NB4 (cell line): ENCODE measurements at regions not wholly inside any gene's neighbourhood (a gene's known extent, or its start where the extent isn't known, plus 50 kb on each side); places are given as distances from the start of the nearest gene placed in this dataset.

Source experiments
- DNase-seq: peaks from one replicate; pipeline ENCODE4 v3.0.0; 2010; ENCODE audit warnings: low read depth
- H3K4me3 ChIP-seq: one replicate; pipeline ENCODE4 v1.5.1; 2011; ENCODE audit warnings: mild to moderate bottlenecking, low read depth, low read length, moderate library complexity
- MYC ChIP-seq: IDR thresholded peaks from 2 replicates; pipeline ENCODE4 v1.6.1; 2011; ENCODE audit warnings: low read depth, low read length
- POLR2A ChIP-seq: IDR thresholded peaks from 2 replicates; pipeline ENCODE4 v1.6.1; 2011; ENCODE audit warnings: mild to moderate bottlenecking; ENCODE audit not compliant: insufficient read length; ENCODE audit errors: extremely low read depth
- TF ChIP-seq, protein P1 (sequence below): IDR thresholded peaks from 2 replicates; pipeline ENCODE4 v1.6.1; 2011; ENCODE audit warnings: low read depth, low read length
- TF ChIP-seq, protein P2 (sequence below): IDR thresholded peaks from one replicate; pipeline ENCODE4 v1.5.1; 2012; ENCODE audit warnings: low read depth, low read length

DNA sequence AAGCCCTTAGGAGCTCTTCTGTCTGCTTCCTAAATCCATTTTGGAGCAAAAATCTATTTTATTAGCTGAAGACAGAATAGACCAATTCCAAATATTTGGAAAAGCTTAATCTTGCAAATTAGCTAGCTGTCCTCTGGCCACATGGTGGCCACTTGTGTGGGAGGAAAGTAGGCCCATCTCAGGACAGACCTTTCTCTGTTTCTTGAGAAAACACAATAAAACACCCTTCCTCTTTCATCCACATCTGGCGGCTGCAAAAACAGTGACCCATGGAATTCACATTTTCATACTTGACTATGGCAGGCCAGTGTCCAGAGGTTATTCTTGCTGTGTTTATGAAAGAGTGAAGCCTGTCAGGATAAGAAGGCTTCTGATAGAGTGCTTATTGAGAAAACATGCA is 275.6 kb downstream of the PLPP3 start:
- no peak for DNase-seq
- TF ChIP-seq, protein P1, sequence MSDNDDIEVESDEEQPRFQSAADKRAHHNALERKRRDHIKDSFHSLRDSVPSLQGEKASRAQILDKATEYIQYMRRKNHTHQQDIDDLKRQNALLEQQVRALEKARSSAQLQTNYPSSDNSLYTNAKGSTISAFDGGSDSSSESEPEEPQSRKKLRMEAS, result no peak
- TF ChIP-seq, protein P2, sequence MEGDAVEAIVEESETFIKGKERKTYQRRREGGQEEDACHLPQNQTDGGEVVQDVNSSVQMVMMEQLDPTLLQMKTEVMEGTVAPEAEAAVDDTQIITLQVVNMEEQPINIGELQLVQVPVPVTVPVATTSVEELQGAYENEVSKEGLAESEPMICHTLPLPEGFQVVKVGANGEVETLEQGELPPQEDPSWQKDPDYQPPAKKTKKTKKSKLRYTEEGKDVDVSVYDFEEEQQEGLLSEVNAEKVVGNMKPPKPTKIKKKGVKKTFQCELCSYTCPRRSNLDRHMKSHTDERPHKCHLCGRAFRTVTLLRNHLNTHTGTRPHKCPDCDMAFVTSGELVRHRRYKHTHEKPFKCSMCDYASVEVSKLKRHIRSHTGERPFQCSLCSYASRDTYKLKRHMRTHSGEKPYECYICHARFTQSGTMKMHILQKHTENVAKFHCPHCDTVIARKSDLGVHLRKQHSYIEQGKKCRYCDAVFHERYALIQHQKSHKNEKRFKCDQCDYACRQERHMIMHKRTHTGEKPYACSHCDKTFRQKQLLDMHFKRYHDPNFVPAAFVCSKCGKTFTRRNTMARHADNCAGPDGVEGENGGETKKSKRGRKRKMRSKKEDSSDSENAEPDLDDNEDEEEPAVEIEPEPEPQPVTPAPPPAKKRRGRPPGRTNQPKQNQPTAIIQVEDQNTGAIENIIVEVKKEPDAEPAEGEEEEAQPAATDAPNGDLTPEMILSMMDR, result no peak
- TF ChIP-seq POLR2A (no peak), MYC (no peak)
- H3K4me3 ChIP-seq, result no peak overlapping the region

DNA sequence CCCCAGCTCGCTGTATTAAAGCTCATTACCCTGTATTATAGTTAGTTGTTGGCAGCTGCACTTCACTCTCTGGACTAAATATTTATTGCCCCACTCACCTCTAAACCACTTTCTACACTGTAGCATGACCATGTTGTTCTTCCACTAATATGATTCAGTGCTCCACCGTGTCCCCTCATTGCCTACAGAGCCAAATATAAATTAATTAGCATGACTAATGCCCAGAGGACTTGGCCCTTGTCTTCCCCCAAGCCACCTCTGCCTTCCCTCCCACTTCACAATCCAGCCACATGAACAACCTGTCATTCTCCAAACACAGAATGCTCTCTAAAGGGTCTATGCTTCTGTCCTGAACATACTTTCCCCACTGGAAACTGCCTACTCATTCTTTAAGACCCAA is 276.5 kb downstream of the PLPP3 start:
- DNase-seq, result no peak
- H3K4me3 ChIP-seq, result no peak overlapping the region
- TF ChIP-seq, protein P1, result no peak
- TF ChIP-seq MYC, result no peak
- no peak for TF ChIP-seq POLR2A
- TF ChIP-seq, protein P2, result no peak

DNA sequence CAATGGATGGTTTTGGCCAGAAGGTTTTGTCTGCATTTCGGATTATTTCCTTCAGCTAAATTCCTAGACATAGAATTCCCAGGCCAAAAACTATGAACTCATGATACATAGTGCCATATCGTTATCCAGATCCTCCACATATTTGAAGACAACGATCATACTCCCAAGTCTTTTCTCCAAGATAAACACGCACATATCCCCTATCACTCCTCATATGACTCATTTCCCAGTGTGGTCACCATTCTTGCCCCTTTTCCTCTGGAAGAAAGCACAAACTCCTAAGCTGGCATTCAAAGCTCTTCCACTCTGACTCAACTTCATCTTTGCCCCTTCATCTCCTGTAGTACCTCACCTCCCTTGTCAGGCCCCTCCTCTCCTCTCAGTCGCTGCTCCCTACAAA is 277.6 kb downstream of the PLPP3 start:
- no peak for DNase-seq
- TF ChIP-seq MYC (no peak), POLR2A (no peak)
- TF ChIP-seq, protein P2, result no peak
- no peak overlapping the region for H3K4me3 ChIP-seq

DNA sequence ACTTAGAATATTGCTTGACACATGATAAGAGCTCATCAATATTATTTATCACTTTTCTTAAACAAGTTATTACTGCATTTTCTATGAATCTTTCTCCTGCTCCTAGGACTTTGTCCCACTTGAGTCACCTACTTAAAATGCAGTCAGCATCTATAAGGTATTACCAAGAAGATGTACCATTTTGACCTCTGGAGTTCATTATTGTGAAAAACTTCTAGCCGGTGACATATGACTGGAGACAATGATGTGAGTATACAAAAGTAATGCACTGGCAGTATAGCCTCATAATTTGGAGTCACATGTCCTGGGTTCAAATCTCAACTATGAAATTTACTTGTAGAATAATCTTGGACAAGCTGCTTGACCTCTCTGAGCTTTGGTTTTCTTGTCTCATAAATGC is 278.5 kb downstream of the PLPP3 start:
- DNase-seq, result no peak
- TF ChIP-seq POLR2A, result no peak
- TF ChIP-seq, protein P2, result no peak
- TF ChIP-seq, protein P1, result no peak
- TF ChIP-seq MYC, result no peak
- H3K4me3 ChIP-seq, result no peak overlapping the region

DNA sequence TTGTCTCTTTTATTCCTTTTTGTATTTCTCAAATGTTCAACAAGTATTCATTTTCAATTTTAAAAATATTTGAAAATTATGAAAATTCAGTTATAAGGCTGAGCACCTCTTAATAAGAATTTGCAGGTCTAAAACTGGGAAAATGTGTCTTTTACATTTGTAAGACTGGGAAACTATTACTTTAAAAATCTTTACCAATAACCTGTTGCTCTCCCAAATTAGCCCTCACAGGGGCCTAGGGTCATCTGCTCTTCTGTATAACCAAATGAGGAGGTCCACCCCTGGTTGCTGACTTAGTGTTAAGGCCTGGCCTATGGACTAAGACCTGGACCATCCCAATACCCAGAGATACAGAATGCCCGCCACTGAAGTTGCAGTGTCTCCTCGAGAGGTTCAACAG is 280.5 kb downstream of the PLPP3 start:
- TF ChIP-seq, protein P1, result no peak
- TF ChIP-seq, protein P2, result no peak
- no peak for TF ChIP-seq POLR2A
- no peak overlapping the region for H3K4me3 ChIP-seq
- no peak for DNase-seq

DNA sequence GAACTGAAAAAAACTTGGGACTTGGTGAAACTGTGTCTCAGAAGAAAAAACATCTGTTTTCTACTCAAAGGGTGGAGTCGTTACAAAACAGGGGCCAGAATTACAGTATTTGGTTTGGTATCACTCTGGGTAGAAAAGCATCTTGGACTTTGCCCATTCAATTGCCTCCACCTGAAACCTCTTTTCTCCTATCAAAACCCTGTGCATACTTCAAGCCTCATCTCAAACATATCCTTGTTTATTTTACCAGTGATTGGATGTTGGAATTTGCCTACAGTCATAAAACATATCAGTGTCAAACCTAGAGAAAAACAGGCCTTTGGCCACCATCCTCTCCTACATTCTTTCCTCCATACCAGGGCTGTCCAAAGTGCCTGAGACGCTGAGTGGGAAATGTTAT is 281.5 kb downstream of the PLPP3 start:
- DNase-seq, result no peak
- TF ChIP-seq, protein P1, result no peak
- TF ChIP-seq POLR2A (no peak), MYC (no peak)
- TF ChIP-seq, protein P2, result no peak

More for the DNA sequence above, 281.5 kb downstream of the PLPP3 start:
- no peak overlapping the region for H3K4me3 ChIP-seq
